ENCODE measurements at regions not wholly inside any gene's neighbourhood (a gene's known extent, or its start where the extent isn't known, plus 50 kb on each side); places are given as distances from the start of the nearest gene placed in this dataset.

GRCh38 chr15:53446376-53446775 is 313.1 kb downstream of the WDR72 start:
- Histone ChIP-seq H3K4me3 (replicated peaks; ENCODE audit: insufficient read depth, low read length) (no peak overlapping the region), H3K27me3 (ENCODE audit: insufficient read depth, poor library complexity, severe bottlenecking) (no peaks in the 10 kb centered on the region), H3K27ac (replicated peaks) (no peak overlapping the region)
- TF ChIP-seq REST (IDR thresholded peaks at IDR 0.05; ENCODE audit: insufficient replicate concordance, low read depth) (no peak), SPI1 (IDR thresholded peaks at IDR 0.05; ENCODE audit: borderline replicate concordance, low read depth) (no peak), POLR2AphosphoS5 (IDR thresholded peaks at IDR 0.05; ENCODE audit: low read depth) (no peak), GABPA (IDR thresholded peaks at IDR 0.05; ENCODE audit: low read depth) (no peak), CTCF (IDR thresholded peaks at IDR 0.05; ENCODE audit: insufficient read depth, low read length) (no peak)
- no peak for DNase-seq (ENCODE audit: low read depth in 1 of 2, low spot score in 1 of 2)

GRCh38 chr15:53445531-53445930 is 313.9 kb downstream of the WDR72 start:
- no peak overlapping the region for H3K27ac ChIP-seq (replicated peaks)
- no peak for TF ChIP-seq POLR2AphosphoS5 (IDR thresholded peaks at IDR 0.05; ENCODE audit: low read depth)
- TF ChIP-seq SPI1 (IDR thresholded peaks at IDR 0.05; ENCODE audit: borderline replicate concordance, low read depth): no peak
- no peak for TF ChIP-seq CTCF (IDR thresholded peaks at IDR 0.05; ENCODE audit: insufficient read depth, low read length)
- TF ChIP-seq REST (IDR thresholded peaks at IDR 0.05; ENCODE audit: insufficient replicate concordance, low read depth): no peak
- TF ChIP-seq GABPA (IDR thresholded peaks at IDR 0.05; ENCODE audit: low read depth): no peak
- no peak overlapping the region for H3K4me3 ChIP-seq (replicated peaks; ENCODE audit: insufficient read depth, low read length)
- no peak for DNase-seq (ENCODE audit: low read depth in 1 of 2, low spot score in 1 of 2)
- no peaks in the 10 kb centered on the region for H3K27me3 ChIP-seq (ENCODE audit: insufficient read depth, poor library complexity, severe bottlenecking)

- no peak overlapping the region for H3K4me3 ChIP-seq (replicated peaks; ENCODE audit: insufficient read depth, low read length)
- H3K27ac ChIP-seq (replicated peaks): no peak overlapping the region
- no peaks in the 10 kb centered on the region for H3K27me3 ChIP-seq (ENCODE audit: insufficient read depth, poor library complexity, severe bottlenecking)
- no peak for DNase-seq (ENCODE audit: low read depth in 1 of 2, low spot score in 1 of 2)
- no peak for TF ChIP-seq SPI1 (IDR thresholded peaks at IDR 0.05; ENCODE audit: borderline replicate concordance, low read depth)
- TF ChIP-seq CTCF (IDR thresholded peaks at IDR 0.05; ENCODE audit: insufficient read depth, low read length): no peak
- TF ChIP-seq REST (IDR thresholded peaks at IDR 0.05; ENCODE audit: insufficient replicate concordance, low read depth): no peak
- TF ChIP-seq GABPA (IDR thresholded peaks at IDR 0.05; ENCODE audit: low read depth): no peak
- no peak for TF ChIP-seq POLR2AphosphoS5 (IDR thresholded peaks at IDR 0.05; ENCODE audit: low read depth)
Measured at GRCh38 chr15:53437985-53438841, 321.2 kb downstream of the WDR72 start.

Data from HL-60 (cell line).